ENCODE measurements at regions not wholly inside any gene's neighbourhood (a gene's known extent, or its start where the extent isn't known, plus 50 kb on each side); places are given as distances from the start of the nearest gene placed in this dataset.
A peak's percentile ranks its signal among the peaks of the same experiment; 100 is the strongest.

DNA sequence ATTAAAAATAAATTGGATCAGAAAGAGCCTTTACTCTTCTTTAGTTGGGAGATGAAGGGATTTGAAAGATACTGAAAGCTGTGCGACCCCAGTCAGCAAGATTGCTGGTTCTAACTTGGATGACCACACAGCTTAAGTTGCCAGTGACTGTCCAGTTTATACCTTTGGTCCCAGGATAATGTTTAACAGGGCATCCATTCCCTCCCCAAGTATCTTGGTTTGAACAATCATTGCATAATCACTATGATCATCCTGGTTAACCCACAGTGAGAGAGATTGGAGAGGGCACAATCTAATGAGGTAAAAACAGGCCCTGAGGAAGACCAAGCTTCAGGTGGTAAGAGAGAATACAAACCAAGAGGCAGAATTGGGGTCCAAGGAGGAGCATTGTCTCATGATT, 798.3 kb downstream of the MAFB start:
- Histone ChIP-seq H3K36me3 (no peaks in the 10 kb centered on the region), H3K27me3 (no peaks in the 10 kb centered on the region), H3K4me3 (no peak overlapping the region), H3K27ac (no peak overlapping the region), H3K4me1 (peaks cover 0 to 5% (median 0%) of the 10 kb centered on the region in 4 donors), H3K9me3 (no peaks in the 10 kb centered on the region)
- intact Hi-C loops (cut with DNase I; ENCODE audit: low total_unique reads): no loop called here
- WGBS, 5 donors: 83 to 96% (median 90%) methylated on average over 1 of the region's 1 CpG
- DNase-seq: no peak
- TF ChIP-seq, protein P1, sequence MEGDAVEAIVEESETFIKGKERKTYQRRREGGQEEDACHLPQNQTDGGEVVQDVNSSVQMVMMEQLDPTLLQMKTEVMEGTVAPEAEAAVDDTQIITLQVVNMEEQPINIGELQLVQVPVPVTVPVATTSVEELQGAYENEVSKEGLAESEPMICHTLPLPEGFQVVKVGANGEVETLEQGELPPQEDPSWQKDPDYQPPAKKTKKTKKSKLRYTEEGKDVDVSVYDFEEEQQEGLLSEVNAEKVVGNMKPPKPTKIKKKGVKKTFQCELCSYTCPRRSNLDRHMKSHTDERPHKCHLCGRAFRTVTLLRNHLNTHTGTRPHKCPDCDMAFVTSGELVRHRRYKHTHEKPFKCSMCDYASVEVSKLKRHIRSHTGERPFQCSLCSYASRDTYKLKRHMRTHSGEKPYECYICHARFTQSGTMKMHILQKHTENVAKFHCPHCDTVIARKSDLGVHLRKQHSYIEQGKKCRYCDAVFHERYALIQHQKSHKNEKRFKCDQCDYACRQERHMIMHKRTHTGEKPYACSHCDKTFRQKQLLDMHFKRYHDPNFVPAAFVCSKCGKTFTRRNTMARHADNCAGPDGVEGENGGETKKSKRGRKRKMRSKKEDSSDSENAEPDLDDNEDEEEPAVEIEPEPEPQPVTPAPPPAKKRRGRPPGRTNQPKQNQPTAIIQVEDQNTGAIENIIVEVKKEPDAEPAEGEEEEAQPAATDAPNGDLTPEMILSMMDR (IDR thresholded peaks at IDR 0.05): no peak
- TF ChIP-seq POLR2AphosphoS5 (IDR thresholded peaks at IDR 0.05): no peak
- no peak for TF ChIP-seq POLR2A (IDR thresholded peaks at IDR 0.05)
- TF ChIP-seq EP300 (IDR thresholded peaks at IDR 0.05): no peak

DNA sequence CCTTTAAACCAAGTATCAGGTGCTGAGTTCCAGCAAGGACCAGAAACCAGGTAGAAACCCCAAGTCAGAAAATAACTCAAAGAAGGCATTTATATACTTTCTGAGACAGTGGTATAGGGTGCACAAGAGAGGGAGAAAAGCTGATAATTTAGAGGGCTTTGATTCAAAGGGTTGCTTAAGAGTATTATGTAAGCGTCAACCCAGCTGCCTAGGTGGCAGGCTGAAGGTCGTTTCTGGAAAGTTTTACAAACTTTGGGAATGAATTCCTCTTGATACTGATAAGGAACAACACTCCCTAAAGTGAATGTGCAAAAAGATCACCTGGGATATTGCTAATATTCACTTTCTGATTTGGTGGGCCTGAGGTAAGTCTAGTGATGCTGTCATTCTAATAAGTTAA, 800.7 kb downstream of the MAFB start:
- H3K36me3 ChIP-seq: no peaks in the 10 kb centered on the region
- no peaks in the 10 kb centered on the region for H3K9me3 ChIP-seq
- no peaks in the 10 kb centered on the region for H3K27me3 ChIP-seq
- intact Hi-C loops (cut with DNase I; ENCODE audit: low total_unique reads): no loop called here
- TF ChIP-seq POLR2AphosphoS5 (IDR thresholded peaks at IDR 0.05) (no peak), POLR2A (IDR thresholded peaks at IDR 0.05) (no peak), EP300 (IDR thresholded peaks at IDR 0.05) (no peak)
- TF ChIP-seq, protein P1 (IDR thresholded peaks at IDR 0.05): no peak
- peaks cover 0 to 5% (median 0%) of the 10 kb centered on the region in 4 donors for H3K4me1 ChIP-seq
- no peak for DNase-seq
- no peak overlapping the region for H3K27ac ChIP-seq
- WGBS, 5 donors: 45 to 64% (median 56%) methylated on average over 2 of the region's 2 CpGs
- no peak overlapping the region for H3K4me3 ChIP-seq

DNA sequence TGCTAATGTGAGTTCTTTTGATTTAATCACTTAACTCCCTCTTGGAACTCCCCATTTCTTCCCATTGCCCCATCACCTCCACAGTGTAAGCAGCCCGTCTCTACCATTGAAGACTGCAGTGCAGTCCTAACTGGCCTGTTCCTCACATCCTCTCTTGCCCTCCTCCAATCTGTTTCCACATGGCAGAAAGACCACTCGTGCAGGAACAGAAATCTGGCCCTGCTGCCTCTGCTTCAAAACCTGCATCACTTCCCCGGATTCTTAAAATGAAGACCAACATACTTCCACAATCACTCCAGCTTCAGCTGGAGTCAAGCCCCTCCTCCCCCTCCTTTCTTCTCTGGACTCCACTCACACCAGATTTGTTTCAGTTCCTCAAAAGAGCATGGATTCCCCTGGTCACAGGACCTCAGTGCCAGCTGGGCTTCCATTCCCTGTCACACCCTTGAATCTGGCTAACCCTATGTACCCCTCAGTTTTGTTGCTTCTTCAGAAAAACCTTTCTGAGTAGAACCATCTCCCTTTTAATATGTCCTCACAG, 802.3 kb downstream of the MAFB start:
- 59 to 74% (median 63%) methylated on average over 3 of the region's 3 CpGs for whole genome bisulfite sequencing, 5 donors
- no peaks in the 10 kb centered on the region for H3K9me3 ChIP-seq
- H3K27ac ChIP-seq: peak overlapping the region in 2 of 5 donors; percentile 1 to 46
- TF ChIP-seq, protein P1 (IDR thresholded peaks at IDR 0.05): no peak
- no peak for TF ChIP-seq EP300 (IDR thresholded peaks at IDR 0.05)
- TF ChIP-seq POLR2A (IDR thresholded peaks at IDR 0.05): no peak
- no peak for TF ChIP-seq POLR2AphosphoS5 (IDR thresholded peaks at IDR 0.05)
- H3K4me3 ChIP-seq: no peak overlapping the region
- no peaks in the 10 kb centered on the region for H3K36me3 ChIP-seq
- H3K4me1 ChIP-seq: peaks cover 0 to 5% (median 0%) of the 10 kb centered on the region in 4 donors
- intact Hi-C loops (cut with DNase I; ENCODE audit: low total_unique reads): no loop called here
- peak in 1 of 2 donors; percentile 32 for DNase-seq
- H3K27me3 ChIP-seq: no peaks in the 10 kb centered on the region

DNA sequence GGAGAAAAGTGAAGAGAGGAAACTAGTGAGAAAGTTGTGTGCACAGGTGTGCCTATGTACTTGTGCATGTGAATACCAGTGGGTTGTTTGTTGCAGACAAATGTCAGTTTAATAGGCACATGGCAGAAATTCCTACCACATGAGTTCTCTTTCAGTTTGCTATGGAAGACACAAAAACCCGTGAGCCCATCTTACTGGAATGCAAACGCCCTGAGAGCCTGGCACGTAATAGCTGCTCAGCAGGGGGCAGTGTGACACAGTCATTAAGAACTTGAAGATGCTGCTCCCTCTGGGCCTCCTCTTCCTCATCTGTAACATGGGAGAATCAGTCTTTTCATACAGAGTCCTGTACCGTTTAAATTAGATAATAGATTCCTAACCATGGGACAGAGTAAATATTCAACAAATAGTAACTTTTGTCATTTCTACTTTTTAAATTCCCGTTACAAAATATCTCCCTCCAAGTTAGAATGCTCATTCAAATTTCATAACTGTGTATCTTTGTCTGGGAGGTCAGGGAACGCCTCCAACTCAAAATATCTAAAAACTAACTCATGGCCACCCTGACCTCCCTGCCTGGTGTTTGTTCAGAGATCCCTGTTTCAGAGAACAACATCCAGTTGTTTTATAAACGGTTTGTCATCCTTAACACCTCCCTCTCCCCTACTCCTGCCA, 802.9 kb downstream of the MAFB start:
- intact Hi-C loops (cut with DNase I; ENCODE audit: low total_unique reads): no loop called here
- H3K27ac ChIP-seq: peak overlapping the region in 2 of 5 donors; percentile 1 to 46
- H3K27me3 ChIP-seq: no peaks in the 10 kb centered on the region

More for the DNA sequence above, 802.9 kb downstream of the MAFB start:
- Histone ChIP-seq H3K4me1 (peaks cover 0 to 5% (median 0%) of the 10 kb centered on the region in 4 donors), H3K9me3 (no peaks in the 10 kb centered on the region), H3K4me3 (no peak overlapping the region), H3K36me3 (no peaks in the 10 kb centered on the region)
- TF ChIP-seq, protein P1 (IDR thresholded peaks at IDR 0.05): peak in 3 of 7 experiments; percentile 28 to 38 (median 38)
- no peak for TF ChIP-seq POLR2AphosphoS5 (IDR thresholded peaks at IDR 0.05)
- 36 to 57% (median 44%) methylated on average over 7 of the region's 7 CpGs for WGBS, 5 donors
- DNase-seq: peak; percentile 38 to 67

All from stomach (tissue), 8 donors.